CD4-positive, alpha-beta T cell (primary cell): ENCODE measurements at regions not wholly inside any gene's neighbourhood (a gene's known extent, or its start where the extent isn't known, plus 50 kb on each side); places are given as distances from the start of the nearest gene placed in this dataset.

ENCODE experiments used
- ATAC-seq: fragments of 200-7000 bp; cut with Tn5 transposase; one replicate; pipeline ENCODE4 v1.10.0; 2022; ENCODE audit warnings: mild to moderate bottlenecking; ENCODE audit not compliant: poor library complexity
- CTCF ChIA-PET: fragments of 350-600 bp; sonication (Branson Sonifier 250); formaldehyde crosslinking; loops from one replicate; lab custom pipeline; 2021; ENCODE audit warnings: antibody characterized with exemption, inconsistent platforms; lab: Charles Lee
- POLR2A ChIA-PET: fragments of 350-600 bp; sonication (Branson Sonifier 250); formaldehyde crosslinking; loops from one replicate; lab custom pipeline; 2021; ENCODE audit warnings: antibody characterized with exemption, inconsistent platforms; lab: Charles Lee
- DNase-seq, 14 experiments: peaks; one replicate each; pipeline ENCODE4 v3.0.0-alpha.2; 2013 to 2020; ENCODE audit warnings: mixed read lengths in 2 of 14
- H3K27ac ChIP-seq, 2 donors: one replicate each; pipeline versions ENCODE4 v1.5.1 to v1.7.0; 2013; ENCODE audit warnings: low read length in 2 of 2, low read depth in 1 of 2, mild to moderate bottlenecking in 1 of 2
- H3K27me3 ChIP-seq, 2 experiments: 1 replicate in 1 of 2; 2 replicates in 1 of 2; pipeline versions ENCODE4 v1.6.1 to v1.7.0; 2013; ENCODE audit warnings: low read length in 2 of 2, control low read depth in 1 of 2, mild to moderate bottlenecking in 1 of 2, moderate library complexity in 1 of 2; ENCODE audit not compliant: insufficient read depth in 2 of 2, control insufficient read depth in 1 of 2
- H3K36me3 ChIP-seq: one replicate; pipeline ENCODE4 v1.6.1; 2013; ENCODE audit warnings: low read length, control low read depth; ENCODE audit not compliant: insufficient read depth
- H3K4me1 ChIP-seq: one replicate; pipeline ENCODE4 v1.6.1; 2013; ENCODE audit warnings: low read length, control low read depth; ENCODE audit not compliant: insufficient read depth
- H3K4me3 ChIP-seq: one replicate; pipeline ENCODE4 v1.5.1; 2013; ENCODE audit warnings: mild to moderate bottlenecking, low read length, moderate library complexity
- H3K9me3 ChIP-seq, 2 experiments: 1 replicate in 1 of 2; 2 replicates in 1 of 2; pipeline versions ENCODE4 v1.6.1 to v1.7.0; 2013; ENCODE audit warnings: low read length in 2 of 2, mild to moderate bottlenecking in 2 of 2, control low read depth in 1 of 2, moderate library complexity in 1 of 2; ENCODE audit not compliant: control insufficient read depth in 1 of 2, insufficient read depth in 1 of 2
- H3K27ac Mint-ChIP-seq: one replicate; pipeline ENCODE4 v1.8.0; 2020; ENCODE audit warnings: mixed read lengths
- H3K27me3 Mint-ChIP-seq: one replicate; pipeline ENCODE4 v1.8.0; 2021; ENCODE audit warnings: mixed read lengths
- H3K36me3 Mint-ChIP-seq: one replicate; pipeline ENCODE4 v1.8.0; 2021; ENCODE audit warnings: low read depth, mixed read lengths
- H3K4me1 Mint-ChIP-seq: one replicate; pipeline ENCODE4 v1.8.0; 2021; ENCODE audit warnings: low read depth, mixed read lengths
- H3K4me3 Mint-ChIP-seq: one replicate; pipeline ENCODE4 v1.8.0; 2020; ENCODE audit warnings: mild to moderate bottlenecking, mixed read lengths
- H3K9me3 Mint-ChIP-seq: one replicate; pipeline ENCODE4 v1.8.0; 2020; ENCODE audit warnings: mixed read lengths
- intact Hi-C, 2 experiments: fragments of 100-400 bp; cut with DNase I in 1 of 2; cut with micrococcal nuclease in 1 of 2; formaldehyde crosslinking; loops; one replicate each; pipeline versions ENCODE4 v1.15.1 to v1.9.0; 2023 to 2025; cut with DNase I, micrococcal nuclease
- TF ChIP-seq, protein P1 (sequence below): fragments of 200-600 bp; IDR thresholded peaks from one replicate; pipeline ENCODE4 v1.8.0; 2022; ENCODE audit warnings: antibody characterized with exemption, mild to moderate bottlenecking

DNA sequence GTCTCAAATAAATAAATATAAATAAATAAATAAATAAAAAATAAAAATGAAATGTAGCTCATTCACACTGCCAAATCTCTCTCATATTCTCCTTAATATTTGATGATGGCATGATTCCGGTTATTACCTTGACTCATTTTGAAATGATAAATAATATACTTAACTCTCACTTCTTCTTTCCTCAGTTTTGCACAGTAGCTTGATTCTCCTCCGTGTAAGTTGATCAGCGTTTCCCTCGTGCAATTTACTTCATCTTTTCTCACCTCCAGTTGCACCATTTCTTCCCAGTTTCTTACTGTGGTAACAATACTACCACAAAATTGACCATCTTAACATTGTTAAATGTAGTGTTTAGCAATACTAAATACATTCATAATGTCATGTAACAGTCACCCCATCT, 111.6 kb downstream of the RIPK4 start:
- ChIA-PET CTCF (no interaction called here), POLR2A (no interaction called here)
- Histone ChIP-seq H3K4me3 (no peak overlapping the region), H3K27ac (no peak overlapping the region), H3K36me3 (no peaks in the 10 kb centered on the region), H3K9me3 (no peaks in the 10 kb centered on the region), H3K4me1 (no peaks in the 10 kb centered on the region), H3K27me3 (peaks cover 0 to 5% of the 10 kb centered on the region in 2 experiments)
- Mint-ChIP-seq H3K27me3 (peaks cover 25% of the 10 kb centered on the region), H3K4me3 (no peak overlapping the region), H3K36me3 (no peaks in the 10 kb centered on the region), H3K4me1 (no peaks in the 10 kb centered on the region), H3K9me3 (no peaks in the 10 kb centered on the region), H3K27ac (no peak overlapping the region)
- intact Hi-C loops, result no loop called here
- no peak for ATAC-seq
- DNase-seq, result no peak
- TF ChIP-seq, protein P1, sequence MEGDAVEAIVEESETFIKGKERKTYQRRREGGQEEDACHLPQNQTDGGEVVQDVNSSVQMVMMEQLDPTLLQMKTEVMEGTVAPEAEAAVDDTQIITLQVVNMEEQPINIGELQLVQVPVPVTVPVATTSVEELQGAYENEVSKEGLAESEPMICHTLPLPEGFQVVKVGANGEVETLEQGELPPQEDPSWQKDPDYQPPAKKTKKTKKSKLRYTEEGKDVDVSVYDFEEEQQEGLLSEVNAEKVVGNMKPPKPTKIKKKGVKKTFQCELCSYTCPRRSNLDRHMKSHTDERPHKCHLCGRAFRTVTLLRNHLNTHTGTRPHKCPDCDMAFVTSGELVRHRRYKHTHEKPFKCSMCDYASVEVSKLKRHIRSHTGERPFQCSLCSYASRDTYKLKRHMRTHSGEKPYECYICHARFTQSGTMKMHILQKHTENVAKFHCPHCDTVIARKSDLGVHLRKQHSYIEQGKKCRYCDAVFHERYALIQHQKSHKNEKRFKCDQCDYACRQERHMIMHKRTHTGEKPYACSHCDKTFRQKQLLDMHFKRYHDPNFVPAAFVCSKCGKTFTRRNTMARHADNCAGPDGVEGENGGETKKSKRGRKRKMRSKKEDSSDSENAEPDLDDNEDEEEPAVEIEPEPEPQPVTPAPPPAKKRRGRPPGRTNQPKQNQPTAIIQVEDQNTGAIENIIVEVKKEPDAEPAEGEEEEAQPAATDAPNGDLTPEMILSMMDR, result no peak

DNA sequence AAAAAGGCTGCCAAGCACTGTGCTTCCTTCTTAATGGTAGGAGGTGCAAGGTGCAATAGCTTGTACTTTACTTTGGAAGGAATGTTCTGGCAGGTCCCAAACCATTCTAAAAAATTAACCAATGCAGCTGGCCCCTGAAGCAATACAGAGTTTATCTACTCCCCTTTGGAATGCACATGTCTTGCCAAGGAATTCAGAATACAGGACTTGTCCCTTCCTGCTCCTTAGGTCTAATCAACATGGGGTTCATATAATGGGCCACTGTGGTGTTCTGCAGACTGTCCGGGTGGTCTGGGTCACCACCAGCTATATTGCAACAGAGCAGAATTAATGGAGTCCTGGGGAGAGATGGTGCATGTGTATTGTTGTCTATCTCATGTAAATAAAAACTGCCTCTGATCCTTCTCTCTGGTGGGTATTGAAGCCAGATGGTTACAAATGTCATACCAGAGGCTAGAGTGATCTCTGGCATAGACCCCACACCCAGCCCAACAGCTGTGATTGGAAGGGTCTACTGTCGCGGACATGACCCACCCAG, 112.8 kb downstream of the RIPK4 start:
- POLR2A ChIA-PET, result no interaction called here
- H3K4me1 ChIP-seq, result no peaks in the 10 kb centered on the region
- no peaks in the 10 kb centered on the region for H3K36me3 ChIP-seq
- H3K27ac Mint-ChIP-seq, result no peak overlapping the region
- ATAC-seq (no peak), DNase-seq (no peak)
- H3K4me1 Mint-ChIP-seq, result no peaks in the 10 kb centered on the region
- no peaks in the 10 kb centered on the region for H3K36me3 Mint-ChIP-seq
- no peaks in the 10 kb centered on the region for H3K9me3 Mint-ChIP-seq
- TF ChIP-seq, protein P1, result no peak
- CTCF ChIA-PET, result no interaction called here
- H3K9me3 ChIP-seq, result no peaks in the 10 kb centered on the region
- H3K27ac ChIP-seq, result no peak overlapping the region
- H3K27me3 Mint-ChIP-seq, result peaks cover 20% of the 10 kb centered on the region
- no peak overlapping the region for H3K4me3 Mint-ChIP-seq
- intact Hi-C loops, result no loop called here
- H3K4me3 ChIP-seq, result no peak overlapping the region
- H3K27me3 ChIP-seq, result no peaks in the 10 kb centered on the region

DNA sequence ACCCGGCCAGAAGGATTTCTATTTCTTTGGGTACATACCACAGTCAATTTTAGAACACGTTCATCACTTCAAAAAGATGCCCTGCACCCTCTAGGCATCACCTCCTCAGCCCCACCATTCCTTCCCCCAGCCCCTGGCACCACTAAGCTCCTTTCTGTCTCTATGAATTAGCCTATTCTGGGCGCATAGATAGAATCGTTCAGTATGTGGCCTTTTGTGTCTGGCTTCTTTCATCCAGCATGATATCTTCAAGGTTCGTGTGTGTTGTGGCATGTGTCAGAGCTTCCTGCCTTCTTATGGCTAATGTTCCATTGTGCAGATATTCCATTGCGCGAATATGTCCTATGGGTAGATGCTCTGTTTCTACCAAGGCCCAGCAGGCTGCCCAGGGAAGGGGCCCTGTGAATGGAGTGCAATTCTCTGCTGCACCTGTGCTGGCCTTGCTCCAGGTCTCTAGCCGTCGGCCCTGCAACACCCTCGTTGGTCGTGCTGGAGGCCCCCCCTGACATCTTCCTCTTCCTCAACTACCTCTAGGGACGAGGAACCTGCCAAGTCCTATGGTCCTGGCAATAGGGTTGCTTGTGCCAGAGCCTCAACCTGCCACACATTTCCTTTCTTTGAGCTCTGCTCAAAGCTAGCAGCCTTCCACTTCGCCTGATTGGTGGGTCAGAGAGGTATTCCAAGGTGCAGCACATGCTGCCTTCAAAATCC, 113.5 kb downstream of the RIPK4 start:
- H3K36me3 ChIP-seq, result no peaks in the 10 kb centered on the region
- Mint-ChIP-seq H3K4me1 (no peaks in the 10 kb centered on the region), H3K36me3 (no peaks in the 10 kb centered on the region), H3K4me3 (no peak overlapping the region), H3K27me3 (peaks cover 17% of the 10 kb centered on the region), H3K9me3 (no peaks in the 10 kb centered on the region), H3K27ac (no peak overlapping the region)
- intact Hi-C loops, result no loop called here
- ChIA-PET POLR2A (no interaction called here), CTCF (interaction anchor here (0.6 kb wide), 1 partner anchor 9 kb away, joined by 3 read pairs; no protein-coding TSS in a partner anchor)
- no peak overlapping the region for H3K4me3 ChIP-seq
- no peaks in the 10 kb centered on the region for H3K4me1 ChIP-seq
- TF ChIP-seq, protein P1, result no peak
- ATAC-seq (no peak), DNase-seq (no peak)
- no peaks in the 10 kb centered on the region for H3K9me3 ChIP-seq
- H3K27me3 ChIP-seq, result no peaks in the 10 kb centered on the region
- no peak overlapping the region for H3K27ac ChIP-seq
